ENCODE measurements at regions not wholly inside any gene's neighbourhood (a gene's known extent, or its start where the extent isn't known, plus 50 kb on each side); places are given as distances from the start of the nearest gene placed in this dataset.
A peak's percentile ranks its signal among the peaks of the same experiment; 100 is the strongest.
"Not testable (repeated sequence)": the region's sequence is repeated elsewhere in the genome, so short reads cannot be mapped to it uniquely, and the experiment has no call there.

GRCh38 chr12:116327992-116328391, 50.5 kb upstream of the MED13L start:
- not testable (repeated sequence) for H3K4me3 Mint-ChIP-seq; H3K9me3 Mint-ChIP-seq; H3K27ac Mint-ChIP-seq; ATAC-seq (replicated peaks); H3K27me3 Mint-ChIP-seq; H3K36me3 Mint-ChIP-seq (ENCODE audit: low read depth)
- H3K4me1 Mint-ChIP-seq: peaks cover 12% of the 10 kb centered on the region

- no peak overlapping the region for H3K4me3 Mint-ChIP-seq
- ATAC-seq (replicated peaks): no peak
- no peak overlapping the region for H3K27ac Mint-ChIP-seq
- peaks cover 5% of the 10 kb centered on the region for H3K27me3 Mint-ChIP-seq
- H3K9me3 Mint-ChIP-seq: no peaks in the 10 kb centered on the region
- H3K36me3 Mint-ChIP-seq (ENCODE audit: low read depth): no peaks in the 10 kb centered on the region
- H3K4me1 Mint-ChIP-seq: peaks cover 9% of the 10 kb centered on the region
Measured at GRCh38 chr12:116331876-116332275, 54.4 kb upstream of the MED13L start.

GRCh38 chr12:116332705-116333380, 55.4 kb upstream of the MED13L start:
- no peak for ATAC-seq (replicated peaks)
- Mint-ChIP-seq H3K4me1 (peaks cover 9% of the 10 kb centered on the region), H3K4me3 (no peak overlapping the region)

GRCh38 chr12:116333402-116333801, 55.9 kb upstream of the MED13L start:
- Mint-ChIP-seq H3K36me3 (ENCODE audit: low read depth) (no peaks in the 10 kb centered on the region), H3K4me1 (peaks cover 9% of the 10 kb centered on the region), H3K4me3 (no peak overlapping the region), H3K9me3 (no peaks in the 10 kb centered on the region), H3K27me3 (peaks cover 5% of the 10 kb centered on the region), H3K27ac (no peak overlapping the region)
- ATAC-seq (replicated peaks): no peak

More at GRCh38 chr12:116332705-116333380, 55.4 kb upstream of the MED13L start:
- H3K27me3 Mint-ChIP-seq: peaks cover 5% of the 10 kb centered on the region
- no peaks in the 10 kb centered on the region for H3K36me3 Mint-ChIP-seq (ENCODE audit: low read depth)
- H3K9me3 Mint-ChIP-seq: no peaks in the 10 kb centered on the region
- no peak overlapping the region for H3K27ac Mint-ChIP-seq

- Mint-ChIP-seq H3K9me3 (no peaks in the 10 kb centered on the region), H3K4me1 (peaks cover 9% of the 10 kb centered on the region), H3K27me3 (peaks cover 5% of the 10 kb centered on the region), H3K36me3 (ENCODE audit: low read depth) (no peaks in the 10 kb centered on the region), H3K4me3 (peak overlapping the region; percentile 48), H3K27ac (peak overlapping the region; percentile 88)
- peak; percentile 93 for ATAC-seq (replicated peaks)
Measured at GRCh38 chr12:116336542-116337065, 59.1 kb upstream of the MED13L start.

- no peak overlapping the region for H3K27ac Mint-ChIP-seq
- no peak for ATAC-seq (replicated peaks)
- no peaks in the 10 kb centered on the region for H3K9me3 Mint-ChIP-seq
- H3K4me1 Mint-ChIP-seq: peaks cover 9% of the 10 kb centered on the region
- no peaks in the 10 kb centered on the region for H3K36me3 Mint-ChIP-seq (ENCODE audit: low read depth)
- peak overlapping the region; percentile 48 for H3K4me3 Mint-ChIP-seq
- H3K27me3 Mint-ChIP-seq: peaks cover 5% of the 10 kb centered on the region
Measured at GRCh38 chr12:116337312-116337711, 59.8 kb upstream of the MED13L start.

GRCh38 chr12:116338064-116338846, 60.8 kb upstream of the MED13L start:
- no peak for ATAC-seq (replicated peaks)
- Mint-ChIP-seq H3K36me3 (ENCODE audit: low read depth) (no peaks in the 10 kb centered on the region), H3K4me3 (no peak overlapping the region), H3K4me1 (peaks cover 9% of the 10 kb centered on the region), H3K27me3 (peaks cover 5% of the 10 kb centered on the region), H3K27ac (no peak overlapping the region), H3K9me3 (no peaks in the 10 kb centered on the region)

- H3K36me3 Mint-ChIP-seq (ENCODE audit: low read depth): no peaks in the 10 kb centered on the region
- no peak overlapping the region for H3K27ac Mint-ChIP-seq
- H3K4me3 Mint-ChIP-seq: no peak overlapping the region
- peaks cover 9% of the 10 kb centered on the region for H3K4me1 Mint-ChIP-seq
- H3K27me3 Mint-ChIP-seq: peaks cover 5% of the 10 kb centered on the region
- H3K9me3 Mint-ChIP-seq: no peaks in the 10 kb centered on the region
- ATAC-seq (replicated peaks): no peak
Measured at GRCh38 chr12:116339062-116339461, 61.6 kb upstream of the MED13L start.

GRCh38 chr12:116339800-116340371, 62.4 kb upstream of the MED13L start:
- Mint-ChIP-seq H3K4me3 (no peak overlapping the region), H3K36me3 (ENCODE audit: low read depth) (no peaks in the 10 kb centered on the region)

GRCh38 chr12:116343331-116343884, 65.9 kb upstream of the MED13L start:
- Mint-ChIP-seq H3K4me1 (no peaks in the 10 kb centered on the region), H3K36me3 (ENCODE audit: low read depth) (no peaks in the 10 kb centered on the region), H3K4me3 (no peak overlapping the region), H3K9me3 (no peaks in the 10 kb centered on the region), H3K27ac (no peak overlapping the region), H3K27me3 (peaks cover 4% of the 10 kb centered on the region)
- ATAC-seq (replicated peaks): peak; percentile 31

More at GRCh38 chr12:116339800-116340371, 62.4 kb upstream of the MED13L start:
- peak overlapping the region; percentile 20 for H3K27ac Mint-ChIP-seq
- no peak for ATAC-seq (replicated peaks)
- H3K9me3 Mint-ChIP-seq: no peaks in the 10 kb centered on the region
- H3K27me3 Mint-ChIP-seq: peaks cover 5% of the 10 kb centered on the region
- peaks cover 9% of the 10 kb centered on the region for H3K4me1 Mint-ChIP-seq

- H3K4me3 Mint-ChIP-seq: no peak overlapping the region
- no peak for ATAC-seq (replicated peaks)
- H3K36me3 Mint-ChIP-seq (ENCODE audit: low read depth): no peaks in the 10 kb centered on the region
- H3K4me1 Mint-ChIP-seq: no peaks in the 10 kb centered on the region
- H3K9me3 Mint-ChIP-seq: no peaks in the 10 kb centered on the region
- H3K27ac Mint-ChIP-seq: no peak overlapping the region
- peaks cover 7% of the 10 kb centered on the region for H3K27me3 Mint-ChIP-seq
Measured at GRCh38 chr12:116346222-116346621, 68.7 kb upstream of the MED13L start.

- H3K9me3 Mint-ChIP-seq: no peaks in the 10 kb centered on the region
- ATAC-seq (replicated peaks): no peak
- no peak overlapping the region for H3K27ac Mint-ChIP-seq
- no peaks in the 10 kb centered on the region for H3K36me3 Mint-ChIP-seq (ENCODE audit: low read depth)
- peaks cover 7% of the 10 kb centered on the region for H3K27me3 Mint-ChIP-seq
- H3K4me3 Mint-ChIP-seq: no peak overlapping the region
- no peaks in the 10 kb centered on the region for H3K4me1 Mint-ChIP-seq
Measured at GRCh38 chr12:116346741-116347140, 69.2 kb upstream of the MED13L start.

- H3K9me3 Mint-ChIP-seq: no peaks in the 10 kb centered on the region
- no peaks in the 10 kb centered on the region for H3K36me3 Mint-ChIP-seq (ENCODE audit: low read depth)
- no peak overlapping the region for H3K27ac Mint-ChIP-seq
- ATAC-seq (replicated peaks): no peak
- H3K4me3 Mint-ChIP-seq: no peak overlapping the region
- peaks cover 7% of the 10 kb centered on the region for H3K27me3 Mint-ChIP-seq
- H3K4me1 Mint-ChIP-seq: no peaks in the 10 kb centered on the region
Measured at GRCh38 chr12:116347265-116347664, 69.8 kb upstream of the MED13L start.

- ATAC-seq (replicated peaks): no peak
- H3K9me3 Mint-ChIP-seq: no peaks in the 10 kb centered on the region
- H3K4me3 Mint-ChIP-seq: no peak overlapping the region
- H3K27me3 Mint-ChIP-seq: peaks cover 3% of the 10 kb centered on the region
- H3K36me3 Mint-ChIP-seq (ENCODE audit: low read depth): no peaks in the 10 kb centered on the region
- no peak overlapping the region for H3K27ac Mint-ChIP-seq
- no peaks in the 10 kb centered on the region for H3K4me1 Mint-ChIP-seq
Measured at GRCh38 chr12:116352315-116352835, 74.9 kb upstream of the MED13L start.
